ENCODE measurements at regions not wholly inside any gene's neighbourhood (a gene's known extent, or its start where the extent isn't known, plus 50 kb on each side); places are given as distances from the start of the nearest gene placed in this dataset.

GRCh38 chr13:74847966-74848365, 634.0 kb downstream of the TBC1D4 start:
- no TSS peak for BruUV-seq (replicated peaks)
- 0% methylated on average over 1 of the region's 1 CpG for WGBS (ENCODE audit: low lambda C conversion rate)
- H4K20me1 ChIP-seq (ENCODE audit: insufficient read depth, low read length) = no peaks in the 10 kb centered on the region
- H3K27ac ChIP-seq (ENCODE audit: extremely low read length, insufficient read depth, low read length) = no peak overlapping the region
- CTCF ChIA-PET (ENCODE audit: low intra/inter-chr PET ratio, low total read pairs) = no interaction called here
- H3K4me1 ChIP-seq (ENCODE audit: insufficient read depth, low read length) = no peaks in the 10 kb centered on the region
- intact Hi-C loops (cut with micrococcal nuclease; ENCODE audit: unreplicated experiment) (no loop called here), in situ Hi-C loops (cut with HindIII; ENCODE audit: extremely low pct_ligation_motif_present, low pct_unique_long_range_greater_than_20kb) (no loop called here)
- no peaks in the 10 kb centered on the region for H3K36me3 ChIP-seq (replicated peaks in 1 of 2; ENCODE audit: control insufficient read depth in 1 of 2, insufficient read depth in 2 of 2, low read length in 2 of 2)
- DNase-seq (ENCODE audit: low spot score) (no peak), FAIRE-seq (no peak), ATAC-seq (no peak)
- POLR2A ChIA-PET = no interaction called here
- no peak overlapping the region for H3K4me2 ChIP-seq (ENCODE audit: low read depth, low read length)
- no peaks in the 10 kb centered on the region for H3K79me2 ChIP-seq (ENCODE audit: insufficient read depth, low read length)
- H3K9ac ChIP-seq (ENCODE audit: insufficient read depth, low read depth, low read length) = no peak overlapping the region
- H3K9me3 ChIP-seq (ENCODE audit: low read length) = peaks cover 8% of the 10 kb centered on the region
- H2AFZ ChIP-seq (ENCODE audit: low read length) = no peak overlapping the region
- no peak overlapping the region for H3K4me3 ChIP-seq (replicated peaks in 1 of 3; ENCODE audit: insufficient read depth in 1 of 3, low read depth in 2 of 3, low read length in 3 of 3)
- no peaks in the 10 kb centered on the region for H3K27me3 ChIP-seq (ENCODE audit: control insufficient read depth in 1 of 2, insufficient read depth in 2 of 2, low read length in 2 of 2)
- TF ChIP-seq, protein P1, sequence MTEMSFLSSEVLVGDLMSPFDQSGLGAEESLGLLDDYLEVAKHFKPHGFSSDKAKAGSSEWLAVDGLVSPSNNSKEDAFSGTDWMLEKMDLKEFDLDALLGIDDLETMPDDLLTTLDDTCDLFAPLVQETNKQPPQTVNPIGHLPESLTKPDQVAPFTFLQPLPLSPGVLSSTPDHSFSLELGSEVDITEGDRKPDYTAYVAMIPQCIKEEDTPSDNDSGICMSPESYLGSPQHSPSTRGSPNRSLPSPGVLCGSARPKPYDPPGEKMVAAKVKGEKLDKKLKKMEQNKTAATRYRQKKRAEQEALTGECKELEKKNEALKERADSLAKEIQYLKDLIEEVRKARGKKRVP (CRISPR knock-in tag; IDR thresholded peaks at IDR 0.05) = no peak
- TF ChIP-seq CREM (IDR thresholded peaks at IDR 0.05) (no peak), CREM (CRISPR knock-in tag; IDR thresholded peaks at IDR 0.05) (no peak), EP300 (IDR thresholded peaks at IDR 0.05; ENCODE audit: low read depth in 2 of 2, low read length in 2 of 2) (no peak), EP300 (CRISPR knock-in tag; IDR thresholded peaks at IDR 0.05; ENCODE audit: borderline replicate concordance) (no peak), SMYD3 (CRISPR knock-in tag; IDR thresholded peaks at IDR 0.05) (no peak), SRSF9 (IDR thresholded peaks at IDR 0.05; ENCODE audit: borderline replicate concordance, insufficient read depth, low read depth, low read length, poor library complexity, severe bottlenecking) (no peak), HMGA1 (CRISPR knock-in tag; conservative IDR thresholded peaks at IDR 0.05) (no peak), ZNF503 (CRISPR knock-in tag; IDR thresholded peaks at IDR 0.05) (no peak), PHF5A (CRISPR knock-in tag; IDR thresholded peaks at IDR 0.05; ENCODE audit: low read depth, unreplicated experiment) (no peak), ZNF720 (CRISPR knock-in tag; IDR thresholded peaks at IDR 0.05) (no peak), MXD4 (CRISPR knock-in tag; IDR thresholded peaks at IDR 0.05) (no peak), ZNF691 (CRISPR knock-in tag; IDR thresholded peaks at IDR 0.05; ENCODE audit: borderline replicate concordance, low read depth) (no peak), SRSF1 (optimal IDR thresholded peaks at IDR 0.05; ENCODE audit: low read depth, low read length) (no peak), MED8 (CRISPR knock-in tag; IDR thresholded peaks at IDR 0.05; ENCODE audit: insufficient replicate concordance) (no peak)
- TF ChIP-seq, protein P2, sequence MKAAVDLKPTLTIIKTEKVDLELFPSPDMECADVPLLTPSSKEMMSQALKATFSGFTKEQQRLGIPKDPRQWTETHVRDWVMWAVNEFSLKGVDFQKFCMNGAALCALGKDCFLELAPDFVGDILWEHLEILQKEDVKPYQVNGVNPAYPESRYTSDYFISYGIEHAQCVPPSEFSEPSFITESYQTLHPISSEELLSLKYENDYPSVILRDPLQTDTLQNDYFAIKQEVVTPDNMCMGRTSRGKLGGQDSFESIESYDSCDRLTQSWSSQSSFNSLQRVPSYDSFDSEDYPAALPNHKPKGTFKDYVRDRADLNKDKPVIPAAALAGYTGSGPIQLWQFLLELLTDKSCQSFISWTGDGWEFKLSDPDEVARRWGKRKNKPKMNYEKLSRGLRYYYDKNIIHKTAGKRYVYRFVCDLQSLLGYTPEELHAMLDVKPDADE (CRISPR knock-in tag; IDR thresholded peaks at IDR 0.05) = no peak
- TF ChIP-seq, protein P3, sequence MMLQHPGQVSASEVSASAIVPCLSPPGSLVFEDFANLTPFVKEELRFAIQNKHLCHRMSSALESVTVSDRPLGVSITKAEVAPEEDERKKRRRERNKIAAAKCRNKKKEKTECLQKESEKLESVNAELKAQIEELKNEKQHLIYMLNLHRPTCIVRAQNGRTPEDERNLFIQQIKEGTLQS (CRISPR knock-in tag; IDR thresholded peaks at IDR 0.05) = no peak
- TF ChIP-seq, protein P4, sequence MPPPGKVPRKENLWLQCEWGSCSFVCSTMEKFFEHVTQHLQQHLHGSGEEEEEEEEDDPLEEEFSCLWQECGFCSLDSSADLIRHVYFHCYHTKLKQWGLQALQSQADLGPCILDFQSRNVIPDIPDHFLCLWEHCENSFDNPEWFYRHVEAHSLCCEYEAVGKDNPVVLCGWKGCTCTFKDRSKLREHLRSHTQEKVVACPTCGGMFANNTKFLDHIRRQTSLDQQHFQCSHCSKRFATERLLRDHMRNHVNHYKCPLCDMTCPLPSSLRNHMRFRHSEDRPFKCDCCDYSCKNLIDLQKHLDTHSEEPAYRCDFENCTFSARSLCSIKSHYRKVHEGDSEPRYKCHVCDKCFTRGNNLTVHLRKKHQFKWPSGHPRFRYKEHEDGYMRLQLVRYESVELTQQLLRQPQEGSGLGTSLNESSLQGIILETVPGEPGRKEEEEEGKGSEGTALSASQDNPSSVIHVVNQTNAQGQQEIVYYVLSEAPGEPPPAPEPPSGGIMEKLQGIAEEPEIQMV (CRISPR knock-in tag; IDR thresholded peaks at IDR 0.05; ENCODE audit: low read depth) = no peak
